Heart left ventricle (tissue), 16 donors: ENCODE measurements at regions not wholly inside any gene's neighbourhood (a gene's known extent, or its start where the extent isn't known, plus 50 kb on each side); places are given as distances from the start of the nearest gene placed in this dataset.

Source experiments
- ATAC-seq, 4 donors: fragments of 200-7000 bp; cut with Tn5 transposase; one replicate each; pipeline ENCODE4 v1.9.1; 2020 to 2022; ENCODE audit warnings: moderate library complexity in 4 of 4, mild to moderate bottlenecking in 3 of 4, moderate number of reproducible peaks in 1 of 4
- DNase-seq, 5 donors: peaks; one replicate each; pipeline ENCODE4 v3.0.0-alpha.2; 2020
- H3K27ac ChIP-seq, 12 donors: fragments of 200-600 bp; sonication (generic) in 4 of 12; one replicate each; pipeline versions ENCODE4 v1.5.0 to v1.8.0; 2016 to 2022; ENCODE audit warnings: mild to moderate bottlenecking in 2 of 12
- H3K27me3 ChIP-seq, 9 donors: fragments of 200-600 bp; sonication (generic) in 2 of 9; one replicate each; pipeline versions ENCODE4 v1.5.1 to v1.8.0; 2016 to 2022; ENCODE audit warnings: mild to moderate bottlenecking in 3 of 9
- H3K36me3 ChIP-seq, 9 donors: fragments of 200-600 bp; sonication (generic) in 2 of 9; one replicate each; pipeline versions ENCODE4 v1.5.0 to v1.8.0; 2018 to 2022; ENCODE audit warnings: mild to moderate bottlenecking in 2 of 9
- H3K4me1 ChIP-seq, 12 donors: fragments of 200-600 bp; sonication (generic) in 4 of 12; one replicate each; pipeline versions ENCODE4 v1.5.0 to v1.8.0; 2016 to 2022; ENCODE audit warnings: mild to moderate bottlenecking in 3 of 12
- H3K4me3 ChIP-seq, 12 donors: fragments of 200-600 bp; sonication (generic) in 4 of 12; one replicate each; pipeline versions ENCODE4 v1.5.0 to v1.8.0; 2017 to 2022; ENCODE audit warnings: mild to moderate bottlenecking in 9 of 12, moderate library complexity in 4 of 12
- H3K9me3 ChIP-seq, 12 donors: fragments of 200-600 bp; sonication (generic) in 4 of 12; one replicate each; pipeline versions ENCODE4 v1.5.0 to v1.8.0; 2016 to 2022; ENCODE audit warnings: mild to moderate bottlenecking in 1 of 12
- POLR2A ChIP-seq, 2 donors: fragments of 450-650 bp; IDR thresholded peaks; one replicate each; pipeline ENCODE4 v1.6.1; 2017; ENCODE audit warnings: antibody characterized with exemption in 2 of 2, mild to moderate bottlenecking in 2 of 2, moderate library complexity in 2 of 2
- WGBS, 4 donors: extraction: QIAGEN DNeasy Blood & Tissue Kit in 2 of 4; methylation state at CpG; one replicate each; pipeline versions ENCODE4 v1.1.5 to v1.1.7; 2013 to 2018; 5-methylcytosine and 5-hydroxymethylcytosine counted together
- intact Hi-C, 10 donors: fragments of 100-400 bp; cut with DNase I; formaldehyde crosslinking; loops; one replicate each; pipeline versions ENCODE4 v1.11.1 to v1.14.2; 2022
- TF ChIP-seq, protein P1 (sequence below), 12 donors: fragments of 200-600 bp; sonication (generic) in 4 of 12; IDR thresholded peaks; one replicate each; pipeline versions ENCODE4 v1.5.0 to v1.8.0; 2018 to 2022; ENCODE audit warnings: antibody characterized with exemption in 12 of 12, mild to moderate bottlenecking in 5 of 12
- donor health status: ischemic (EF 13 %, LVEDD 7.1; RV severe dilation, severe dysfunction).
- donor health status: healthy with polysubstance abuse.
- donor health status: DM: no; HTN: yes; CAD: no.
- donor health status: DM: no; HTN: no; CAD: no.
- donor health status: ischemic (EF 25% LVEDD 6.9; RV normal size, moderate dysfunction).
- donor health status: ischemic (EF 25% LVEDD 5.7; RV mildly dilated, moderate dysfunction).
- donor health status: healthy.
- donor health status: DM: yes; HTN: yes; CAD: no.
- donor health status: ischemic (EF 35%, LVEDD 5.7; RV mildly dilated, moderate dysfunction).
- donor health status: nonischemic (EF 11% LVEDD 7.7; RV severe dilation, severe dysfunction).
- donor health status: DM: yes; HTN: yes; CAD: no.
- donor health status: PGD.
- donor health status: ischemic (EF 29% LVEDD 5.4; RV normal size, mild dysfunction).
- donor health status: nonischemic (EF 23%, LVEDD 6.1; RV moderate dilation, normal function).

DNA sequence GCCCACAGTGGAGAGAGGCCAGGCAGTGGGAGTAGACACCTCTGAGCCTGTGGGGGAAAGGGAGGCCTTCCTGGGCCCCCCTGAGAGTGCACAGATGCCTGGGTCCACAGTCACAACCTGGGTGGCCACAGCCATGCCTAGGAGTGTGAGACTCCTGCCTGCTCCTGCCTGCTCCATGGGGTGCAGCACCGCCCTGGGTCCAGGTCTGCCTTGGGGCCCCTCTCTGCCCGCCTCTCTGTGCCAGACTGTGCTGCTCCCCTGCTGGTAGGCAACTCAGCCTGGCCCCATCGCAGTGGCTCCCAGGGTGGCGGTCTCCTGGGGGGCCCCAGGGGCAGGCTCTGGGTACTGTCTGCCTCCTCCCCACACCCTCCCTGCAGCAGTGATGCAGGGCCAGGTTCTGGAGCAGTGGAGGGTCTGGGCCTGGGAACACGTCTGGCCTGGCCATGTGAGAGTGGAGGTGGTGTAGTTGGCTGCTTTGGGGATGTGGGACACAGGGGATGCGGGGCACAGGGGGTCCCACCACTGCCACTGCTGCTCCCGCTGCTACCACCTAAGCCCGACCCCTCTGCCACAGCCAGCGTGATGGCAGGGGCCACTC is 60.1 kb upstream of the DLX2 start:
- Histone ChIP-seq H3K27ac (no peak overlapping the region), H3K9me3 (peaks cover 0 to 12% (median 7%) of the 10 kb centered on the region in 12 donors), H3K36me3 (no peaks in the 10 kb centered on the region), H3K27me3 (peaks cover 0 to 4% (median 0%) of the 10 kb centered on the region in 9 donors), H3K4me1 (no peaks in the 10 kb centered on the region), H3K4me3 (no peak overlapping the region)
- ATAC-seq, result peak in 1 of 4 donors; percentile 44
- no peak for DNase-seq
- 93 to 100% (median 95%) methylated on average over 4 to 9 of the region's 9 CpGs for WGBS, 4 donors
- intact Hi-C loops, result loop anchor here in 2 of 10 donors (10.0 kb wide), 2 partner anchors 542 to 552 kb away; no protein-coding TSS in a partner anchor
- TF ChIP-seq, protein P1, sequence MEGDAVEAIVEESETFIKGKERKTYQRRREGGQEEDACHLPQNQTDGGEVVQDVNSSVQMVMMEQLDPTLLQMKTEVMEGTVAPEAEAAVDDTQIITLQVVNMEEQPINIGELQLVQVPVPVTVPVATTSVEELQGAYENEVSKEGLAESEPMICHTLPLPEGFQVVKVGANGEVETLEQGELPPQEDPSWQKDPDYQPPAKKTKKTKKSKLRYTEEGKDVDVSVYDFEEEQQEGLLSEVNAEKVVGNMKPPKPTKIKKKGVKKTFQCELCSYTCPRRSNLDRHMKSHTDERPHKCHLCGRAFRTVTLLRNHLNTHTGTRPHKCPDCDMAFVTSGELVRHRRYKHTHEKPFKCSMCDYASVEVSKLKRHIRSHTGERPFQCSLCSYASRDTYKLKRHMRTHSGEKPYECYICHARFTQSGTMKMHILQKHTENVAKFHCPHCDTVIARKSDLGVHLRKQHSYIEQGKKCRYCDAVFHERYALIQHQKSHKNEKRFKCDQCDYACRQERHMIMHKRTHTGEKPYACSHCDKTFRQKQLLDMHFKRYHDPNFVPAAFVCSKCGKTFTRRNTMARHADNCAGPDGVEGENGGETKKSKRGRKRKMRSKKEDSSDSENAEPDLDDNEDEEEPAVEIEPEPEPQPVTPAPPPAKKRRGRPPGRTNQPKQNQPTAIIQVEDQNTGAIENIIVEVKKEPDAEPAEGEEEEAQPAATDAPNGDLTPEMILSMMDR (IDR thresholded peaks at IDR 0.05), result no peak
- TF ChIP-seq POLR2A (IDR thresholded peaks at IDR 0.05), result no peak

- DNase-seq (no peak), ATAC-seq (no peak)
- Histone ChIP-seq H3K27me3 (peaks cover 0 to 23% (median 0%) of the 10 kb centered on the region in 9 donors), H3K27ac (no peak overlapping the region), H3K9me3 (no peaks in the 10 kb centered on the region), H3K4me1 (peaks cover 0 to 13% (median 6%) of the 10 kb centered on the region in 12 donors), H3K36me3 (no peaks in the 10 kb centered on the region), H3K4me3 (no peak overlapping the region)
- TF ChIP-seq, protein P1 (IDR thresholded peaks at IDR 0.05), result no peak
- TF ChIP-seq POLR2A (IDR thresholded peaks at IDR 0.05), result no peak
- intact Hi-C loops, result loop anchor here in 2 of 10 donors (10.0 kb wide), 2 partner anchors 536 to 546 kb away; no protein-coding TSS in a partner anchor
- 77 to 84% (median 80%) methylated on average over 3 of the region's 3 CpGs for WGBS, 4 donors
Observed at GRCh38 chr2:172168917-172169346, 66.2 kb upstream of the DLX2 start.

DNA sequence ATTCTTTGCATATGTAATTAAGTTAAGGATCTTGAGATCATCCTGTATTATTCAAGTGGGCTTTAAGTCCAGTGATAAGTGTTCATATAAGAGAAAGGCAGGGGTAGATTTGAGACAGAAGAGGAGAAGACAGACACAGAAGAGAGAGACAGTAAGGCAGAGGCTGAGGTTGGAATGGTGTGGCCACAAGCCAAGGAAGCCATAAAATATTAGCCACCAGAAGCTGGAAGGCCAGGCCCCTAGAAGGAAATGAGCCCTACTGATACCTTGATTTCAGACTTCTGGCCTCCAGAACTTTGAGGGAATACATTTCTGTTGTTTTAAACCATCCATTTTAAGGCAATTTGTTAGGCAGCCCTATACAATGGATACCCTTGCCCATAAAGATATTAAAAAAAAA is 66.9 kb upstream of the DLX2 start:
- Histone ChIP-seq H3K27me3 (peaks cover 0 to 23% (median 0%) of the 10 kb centered on the region in 9 donors), H3K9me3 (no peaks in the 10 kb centered on the region), H3K4me3 (no peak overlapping the region), H3K27ac (no peak overlapping the region), H3K36me3 (no peaks in the 10 kb centered on the region), H3K4me1 (peaks cover 0 to 13% (median 6%) of the 10 kb centered on the region in 12 donors)
- DNase-seq, result no peak
- intact Hi-C loops, result loop anchor here in 4 of 10 donors (5.0 to 10.0 kb wide), 5 partner anchors 55 to 545 kb away; no protein-coding TSS in a partner anchor
- no peak for TF ChIP-seq POLR2A (IDR thresholded peaks at IDR 0.05)
- TF ChIP-seq, protein P1 (IDR thresholded peaks at IDR 0.05), result no peak
- ATAC-seq, result no peak

DNA sequence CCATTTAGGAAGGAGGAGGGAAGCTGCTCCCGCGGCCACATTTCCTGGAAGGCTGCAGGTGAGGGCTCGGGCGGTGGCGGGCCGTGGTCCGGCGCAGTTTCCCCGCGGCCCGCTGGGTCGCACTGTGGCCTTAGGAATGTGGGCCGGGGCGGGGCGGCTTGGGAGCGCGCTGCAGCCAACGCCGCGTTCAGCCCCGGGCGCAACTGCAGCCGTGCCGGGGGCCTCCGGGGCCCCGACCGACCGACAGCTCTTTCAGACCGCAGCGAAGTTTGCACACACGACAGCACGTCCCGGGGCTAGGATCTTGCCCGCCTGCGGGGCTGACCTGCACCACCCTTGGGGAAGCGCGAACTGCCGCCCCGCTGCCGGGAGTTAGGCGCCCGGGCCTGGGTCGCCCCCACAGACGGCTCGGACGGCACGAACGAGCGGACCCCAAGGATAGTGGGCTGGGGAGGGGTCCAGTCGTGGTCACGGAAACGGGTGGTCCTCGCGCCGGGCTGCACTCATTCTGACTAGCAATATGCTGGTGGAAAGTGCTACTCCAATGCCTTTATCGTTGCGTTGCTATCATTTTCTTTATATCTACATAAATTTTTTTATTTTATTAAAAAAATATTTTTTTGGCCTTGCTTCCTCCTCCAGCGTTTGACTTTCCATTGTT is 69.9 kb upstream of the DLX2 start:
- intact Hi-C loops, result loop anchor here (1.0 to 10.0 kb wide), 7 partner anchors 52 to 420 kb away; no protein-coding TSS in a partner anchor
- 1 to 2% (median 2%) methylated on average over 17 to 58 of the region's 58 CpGs for WGBS, 4 donors
- no peaks in the 10 kb centered on the region for H3K36me3 ChIP-seq
- H3K27me3 ChIP-seq, result peaks cover 0 to 23% (median 0%) of the 10 kb centered on the region in 9 donors
- peak overlapping the region; percentile 32 to 76 (median 62) for H3K4me3 ChIP-seq
- ATAC-seq (peak; percentile 93 to 100 (median 99)), DNase-seq (peak; percentile 60 to 83 (median 72))
- peak overlapping the region in 4 of 12 donors; percentile 41 to 74 (median 52) for H3K27ac ChIP-seq
- peaks cover 0 to 13% (median 6%) of the 10 kb centered on the region in 12 donors for H3K4me1 ChIP-seq
- no peaks in the 10 kb centered on the region for H3K9me3 ChIP-seq
- TF ChIP-seq, protein P1 (IDR thresholded peaks at IDR 0.05), result peak; percentile 64 to 92 (median 88)
- no peak for TF ChIP-seq POLR2A (IDR thresholded peaks at IDR 0.05)
